ENCODE measurements at regions not wholly inside any gene's neighbourhood (a gene's known extent, or its start where the extent isn't known, plus 50 kb on each side); places are given as distances from the start of the nearest gene placed in this dataset.

GRCh38 chr15:95608371-95608770 is 722.1 kb upstream of the NR2F2 start:
- no peak for TF ChIP-seq CTCF (IDR thresholded peaks at IDR 0.05)
- TF ChIP-seq EP300 (IDR thresholded peaks at IDR 0.05) = no peak

All from suprapubic skin (tissue), 3 donors.